Upper lobe of right lung (tissue), 1 donor: ENCODE measurements at regions not wholly inside any gene's neighbourhood (a gene's known extent, or its start where the extent isn't known, plus 50 kb on each side); places are given as distances from the start of the nearest gene placed in this dataset.

Source experiments
- ATAC-seq: fragments of 200-7000 bp; cut with Tn5 transposase; one replicate; pipeline ENCODE4 v1.9.1; 2020; ENCODE audit warnings: mild to moderate bottlenecking, moderate library complexity
- DNase-seq: peaks from one replicate; pipeline ENCODE4 v3.0.0-alpha.2; 2020
- H3K27ac ChIP-seq: fragments of 200-600 bp; one replicate; pipeline ENCODE4 v1.8.0; 2022
- H3K27me3 ChIP-seq: fragments of 200-600 bp; one replicate; pipeline ENCODE4 v1.8.0; 2022; ENCODE audit warnings: mild to moderate bottlenecking
- H3K36me3 ChIP-seq: fragments of 200-600 bp; one replicate; pipeline ENCODE4 v1.8.0; 2022
- H3K4me1 ChIP-seq: fragments of 200-600 bp; one replicate; pipeline ENCODE4 v1.8.0; 2022
- H3K4me3 ChIP-seq: fragments of 200-600 bp; one replicate; pipeline ENCODE4 v1.8.0; 2022; ENCODE audit warnings: mild to moderate bottlenecking
- H3K9me3 ChIP-seq: fragments of 200-600 bp; one replicate; pipeline ENCODE4 v1.8.0; 2022
- intact Hi-C: fragments of 100-400 bp; cut with DNase I; formaldehyde crosslinking; loops from one replicate; pipeline ENCODE4 v1.11.0; 2022
- TF ChIP-seq, protein P1 (sequence below): fragments of 200-600 bp; IDR thresholded peaks from one replicate; pipeline ENCODE4 v1.8.0; 2022; ENCODE audit warnings: antibody characterized with exemption
- donor health status: DM: no; HTN: yes; CAD: no; lungs with severe emphysema.

GRCh38 chr4:187354740-187355139 lies 631.1 kb upstream of the FAT1 start:
- Histone ChIP-seq H3K27ac (no peak overlapping the region), H3K4me3 (no peak overlapping the region), H3K27me3 (no peaks in the 10 kb centered on the region), H3K36me3 (no peaks in the 10 kb centered on the region), H3K9me3 (no peaks in the 10 kb centered on the region), H3K4me1 (no peaks in the 10 kb centered on the region)
- intact Hi-C loops: no loop called here
- no peak for DNase-seq
- ATAC-seq: no peak
- TF ChIP-seq, protein P1, sequence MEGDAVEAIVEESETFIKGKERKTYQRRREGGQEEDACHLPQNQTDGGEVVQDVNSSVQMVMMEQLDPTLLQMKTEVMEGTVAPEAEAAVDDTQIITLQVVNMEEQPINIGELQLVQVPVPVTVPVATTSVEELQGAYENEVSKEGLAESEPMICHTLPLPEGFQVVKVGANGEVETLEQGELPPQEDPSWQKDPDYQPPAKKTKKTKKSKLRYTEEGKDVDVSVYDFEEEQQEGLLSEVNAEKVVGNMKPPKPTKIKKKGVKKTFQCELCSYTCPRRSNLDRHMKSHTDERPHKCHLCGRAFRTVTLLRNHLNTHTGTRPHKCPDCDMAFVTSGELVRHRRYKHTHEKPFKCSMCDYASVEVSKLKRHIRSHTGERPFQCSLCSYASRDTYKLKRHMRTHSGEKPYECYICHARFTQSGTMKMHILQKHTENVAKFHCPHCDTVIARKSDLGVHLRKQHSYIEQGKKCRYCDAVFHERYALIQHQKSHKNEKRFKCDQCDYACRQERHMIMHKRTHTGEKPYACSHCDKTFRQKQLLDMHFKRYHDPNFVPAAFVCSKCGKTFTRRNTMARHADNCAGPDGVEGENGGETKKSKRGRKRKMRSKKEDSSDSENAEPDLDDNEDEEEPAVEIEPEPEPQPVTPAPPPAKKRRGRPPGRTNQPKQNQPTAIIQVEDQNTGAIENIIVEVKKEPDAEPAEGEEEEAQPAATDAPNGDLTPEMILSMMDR: no peak

DNA sequence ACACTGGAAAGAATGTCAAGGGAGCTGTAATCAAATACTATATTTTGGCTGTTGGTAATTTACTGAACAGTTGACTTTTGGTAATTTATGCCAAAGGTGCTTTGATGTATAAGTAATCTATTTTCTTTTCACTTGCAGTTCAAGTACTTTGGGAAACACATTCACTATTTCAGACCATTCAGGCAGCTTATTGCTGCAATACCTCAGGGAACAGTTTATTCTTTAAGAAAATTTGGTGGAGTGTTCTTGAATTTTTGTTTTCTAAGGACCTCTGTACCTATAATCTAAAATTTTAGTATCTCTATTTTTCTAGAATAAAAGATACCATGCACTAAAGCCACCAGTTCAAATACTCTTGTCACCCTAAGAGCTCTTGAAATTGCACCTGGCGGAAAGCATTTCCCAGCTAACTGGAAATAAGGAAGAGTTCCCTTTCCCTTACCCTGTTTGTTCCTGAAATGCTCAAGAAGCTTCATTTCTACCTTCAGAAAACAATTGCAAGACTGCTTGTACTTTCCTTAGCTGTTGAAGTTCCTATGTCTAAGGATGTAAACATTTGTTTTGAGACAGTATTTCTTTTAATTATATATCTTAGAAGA lies 633.5 kb upstream of the FAT1 start:
- H3K27me3 ChIP-seq: no peaks in the 10 kb centered on the region
- no peaks in the 10 kb centered on the region for H3K9me3 ChIP-seq
- no peaks in the 10 kb centered on the region for H3K4me1 ChIP-seq
- intact Hi-C loops: no loop called here
- TF ChIP-seq, protein P1: no peak
- H3K4me3 ChIP-seq: no peak overlapping the region
- ATAC-seq (peak; percentile 46), DNase-seq (no peak)
- H3K27ac ChIP-seq: no peak overlapping the region
- no peaks in the 10 kb centered on the region for H3K36me3 ChIP-seq

- Histone ChIP-seq H3K9me3 (no peaks in the 10 kb centered on the region), H3K27ac (no peak overlapping the region), H3K4me3 (no peak overlapping the region), H3K36me3 (no peaks in the 10 kb centered on the region), H3K4me1 (no peaks in the 10 kb centered on the region), H3K27me3 (no peaks in the 10 kb centered on the region)
- ATAC-seq (no peak), DNase-seq (no peak)
- TF ChIP-seq, protein P1: no peak
- intact Hi-C loops: no loop called here
Observed at GRCh38 chr4:187357821-187358220, 634.2 kb upstream of the FAT1 start.

GRCh38 chr4:187362937-187363857 lies 632.4 kb upstream of the ZFP42 start:
- no peaks in the 10 kb centered on the region for H3K9me3 ChIP-seq
- H3K27me3 ChIP-seq: no peaks in the 10 kb centered on the region
- no peak for DNase-seq
- no peak overlapping the region for H3K27ac ChIP-seq
- ATAC-seq: peak; percentile 43
- H3K36me3 ChIP-seq: no peaks in the 10 kb centered on the region
- no peak overlapping the region for H3K4me3 ChIP-seq
- TF ChIP-seq, protein P1: no peak
- intact Hi-C loops: no loop called here
- H3K4me1 ChIP-seq: no peaks in the 10 kb centered on the region

DNA sequence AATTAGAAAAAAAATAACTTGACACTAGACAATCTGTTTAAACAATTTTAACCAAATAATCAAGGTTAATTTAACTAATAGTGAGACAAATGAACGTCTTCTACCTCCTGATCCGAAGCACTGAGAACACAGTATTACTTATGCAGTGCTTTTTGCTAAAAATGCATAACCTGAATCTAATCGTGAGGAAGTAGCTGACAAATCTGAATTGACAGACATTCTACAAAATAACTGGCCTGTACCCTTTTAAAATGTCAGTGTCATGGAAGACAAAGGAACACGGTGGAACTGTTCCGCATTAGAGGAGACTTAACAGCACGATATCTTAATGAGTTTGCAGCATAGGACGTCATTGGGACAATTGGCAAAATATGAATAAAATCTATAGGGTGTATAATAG lies 631.2 kb upstream of the ZFP42 start:
- no peaks in the 10 kb centered on the region for H3K4me1 ChIP-seq
- H3K27me3 ChIP-seq: no peaks in the 10 kb centered on the region
- intact Hi-C loops: no loop called here
- DNase-seq: no peak
- no peak for ATAC-seq
- TF ChIP-seq, protein P1: no peak
- no peak overlapping the region for H3K4me3 ChIP-seq
- no peaks in the 10 kb centered on the region for H3K36me3 ChIP-seq
- no peaks in the 10 kb centered on the region for H3K9me3 ChIP-seq
- no peak overlapping the region for H3K27ac ChIP-seq
